PC-3 (cell line): ENCODE measurements at regions not wholly inside any gene's neighbourhood (a gene's known extent, or its start where the extent isn't known, plus 50 kb on each side); places are given as distances from the start of the nearest gene placed in this dataset.

ENCODE experiments used
- ATAC-seq: fragments of 200-7000 bp; cut with Tn5 transposase; 2 replicates; pipeline ENCODE4 v1.9.1; 2020; ENCODE audit warnings: mild to moderate bottlenecking, moderate library complexity
- BruUV-seq: library from RNA; stranded (reverse); fragments of 400-500 nt; replicated peaks from 2 replicates; lab custom pipeline; 2021; lab: Mats Ljungman, UMichigan
- CTCF ChIA-PET: fragments of 300-600 bp; sonication (Branson Sonifier 250); formaldehyde crosslinking; loops from one replicate; lab custom pipeline; 2022; ENCODE audit warnings: antibody characterized with exemption; lab: Charles Lee
- POLR2A ChIA-PET: fragments of 300-600 bp; sonication (Branson Sonifier 250); formaldehyde crosslinking; loops from one replicate; lab custom pipeline; 2022; ENCODE audit warnings: antibody characterized with exemption; ENCODE audit not compliant: unreplicated experiment; lab: Charles Lee
- DNase-seq: peaks from one replicate; pipeline ENCODE4 v3.0.0-alpha.2; 2015
- H2AFZ ChIP-seq: fragments of 300-600 bp; sonication (generic); 2 replicates; pipeline ENCODE4 v1.6.0; 2016; ENCODE audit warnings: antibody characterized with exemption, low read length
- H3F3A ChIP-seq: fragments of 300-600 bp; sonication (generic); one replicate; pipeline ENCODE4 v1.6.0; 2017; ENCODE audit warnings: antibody characterized with exemption, low read length, control low read depth, mild to moderate bottlenecking; ENCODE audit not compliant: unreplicated experiment
- H3K27ac ChIP-seq: fragments of 300-600 bp; sonication (generic); 2 replicates; pipeline ENCODE4 v1.5.1; 2016; ENCODE audit warnings: mild to moderate bottlenecking, low read length
- H3K27me3 ChIP-seq: fragments of 300-600 bp; sonication (generic); 2 replicates; pipeline ENCODE4 v1.6.1; 2016; ENCODE audit warnings: low read length, mixed read lengths
- H3K36me3 ChIP-seq: fragments of 300-600 bp; sonication (generic); 2 replicates; pipeline ENCODE4 v1.6.1; 2016; ENCODE audit warnings: low read depth, mixed run types, low read length, mixed read lengths
- H3K4me1 ChIP-seq: fragments of 300-600 bp; sonication (generic); 2 replicates; pipeline ENCODE4 v1.5.1; 2016; ENCODE audit warnings: low read length; ENCODE audit not compliant: insufficient read depth
- H3K4me2 ChIP-seq: fragments of 300-600 bp; sonication (generic); 2 replicates; pipeline ENCODE4 v1.6.0; 2016; ENCODE audit warnings: low read length
- H3K4me3 ChIP-seq: fragments of 300-600 bp; sonication (generic); 2 replicates; pipeline ENCODE4 v1.5.1; 2016; ENCODE audit warnings: mild to moderate bottlenecking, low read length, mixed read lengths
- H3K79me2 ChIP-seq: fragments of 300-600 bp; sonication (generic); 2 replicates; pipeline ENCODE4 v1.6.1; 2017; ENCODE audit warnings: low read length, mixed read lengths
- H3K9ac ChIP-seq: fragments of 300-600 bp; sonication (generic); 2 replicates; pipeline ENCODE4 v1.6.0; 2016; ENCODE audit warnings: mild to moderate bottlenecking, low read length
- H3K9me2 ChIP-seq: fragments of 300-600 bp; sonication (generic); replicated peaks from 2 replicates; pipeline ENCODE4 v1.6.1; 2016; ENCODE audit warnings: mixed run types, low read length, mixed read lengths
- H3K9me3 ChIP-seq: fragments of 300-600 bp; sonication (generic); 2 replicates; pipeline ENCODE4 v1.6.1; 2016; ENCODE audit warnings: low read length, mixed read lengths
- H4K20me1 ChIP-seq: fragments of 300-600 bp; sonication (generic); 2 replicates; pipeline ENCODE4 v1.6.1; 2016; ENCODE audit warnings: low read length, mixed read lengths
- CTCF ChIP-seq: fragments of 300-600 bp; sonication (generic); conservative IDR thresholded peaks from 2 replicates; pipeline ENCODE4 v1.5.1; 2017; ENCODE audit warnings: antibody characterized with exemption, low read depth, mild to moderate bottlenecking, low read length
- EZH2 ChIP-seq: fragments of 300-600 bp; sonication (generic); IDR thresholded peaks from one replicate; pipeline ENCODE4 v1.6.1; 2017; ENCODE audit warnings: antibody characterized with exemption, mild to moderate bottlenecking, low read length; ENCODE audit not compliant: unreplicated experiment
- EZH2phosphoT487 ChIP-seq: fragments of 300-600 bp; sonication (generic); IDR thresholded peaks from 2 replicates; pipeline ENCODE4 v1.6.1; 2018; ENCODE audit warnings: mild to moderate bottlenecking, antibody characterized with exemption, low read length, borderline replicate concordance
- intact Hi-C: fragments of 100-400 bp; cut with micrococcal nuclease; formaldehyde crosslinking; loops from 2 replicates; pipeline ENCODE4 v1.9.0; 2023

DNA sequence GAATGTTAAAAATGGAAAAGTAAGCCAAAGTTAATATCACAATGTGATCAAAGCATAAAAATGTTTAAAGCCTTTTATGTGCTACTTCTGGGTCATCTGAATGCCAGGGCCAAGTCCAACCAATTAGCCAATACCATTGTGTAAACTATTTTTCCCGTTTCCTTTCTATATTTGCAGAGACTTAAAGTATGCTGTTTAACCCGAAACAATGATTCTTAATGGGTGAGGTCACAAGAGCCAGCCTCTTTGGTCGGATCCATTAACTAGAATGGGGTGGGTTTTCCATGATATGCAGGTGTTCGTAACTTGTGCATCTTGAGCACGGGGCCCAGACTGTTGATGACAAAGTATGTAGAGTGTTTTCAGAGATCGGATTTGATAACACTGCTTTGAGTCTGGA, 111.3 kb upstream of the IGFBP3 start:
- no peak overlapping the region for H3K4me3 ChIP-seq
- no peak for TF ChIP-seq CTCF
- TF ChIP-seq EZH2, result no peak
- TF ChIP-seq EZH2phosphoT487, result no peak
- H4K20me1 ChIP-seq, result no peaks in the 10 kb centered on the region
- H3K36me3 ChIP-seq, result no peaks in the 10 kb centered on the region
- peak overlapping the region; percentile 38 for H3K4me2 ChIP-seq
- H2AFZ ChIP-seq, result 0 out of 2 replicates have a peak overlapping the region, but pooled peaks have one; percentile 10
- H3K9ac ChIP-seq, result peak overlapping the region; percentile 59
- no peaks in the 10 kb centered on the region for H3K9me3 ChIP-seq
- CTCF ChIA-PET, result no interaction called here
- H3K9me2 ChIP-seq, result no peaks in the 10 kb centered on the region
- intact Hi-C loops, result loop anchor here (2.0 kb wide), 1 partner anchor 54 kb away; no protein-coding TSS in a partner anchor
- H3K27ac ChIP-seq, result peak overlapping the region; percentile 95
- H3K4me1 ChIP-seq, result peaks cover 37% of the 10 kb centered on the region
- peak; percentile 41 for DNase-seq
- no peak for ATAC-seq
- H3K27me3 ChIP-seq, result no peaks in the 10 kb centered on the region
- H3K79me2 ChIP-seq, result no peaks in the 10 kb centered on the region
- POLR2A ChIA-PET, result no interaction called here
- BruUV-seq, result no TSS peak
- H3F3A ChIP-seq, result peaks cover 4% of the 10 kb centered on the region

- no peak for TF ChIP-seq EZH2phosphoT487
- TF ChIP-seq EZH2, result no peak
- TF ChIP-seq CTCF, result no peak
- no peak for DNase-seq
- no peak overlapping the region for H3K27ac ChIP-seq
- ATAC-seq, result no peak
- peaks cover 23% of the 10 kb centered on the region for H3K4me1 ChIP-seq
- H3K4me2 ChIP-seq, result no peak overlapping the region
- no peaks in the 10 kb centered on the region for H3K9me2 ChIP-seq
- no peaks in the 10 kb centered on the region for H3K79me2 ChIP-seq
- ChIA-PET CTCF (no interaction called here), POLR2A (no interaction called here)
- intact Hi-C loops, result no loop called here
- H3K9ac ChIP-seq, result no peak overlapping the region
- H3K4me3 ChIP-seq, result no peak overlapping the region
- no peaks in the 10 kb centered on the region for H3K36me3 ChIP-seq
- no TSS peak for BruUV-seq
- H2AFZ ChIP-seq, result no peak overlapping the region
- H3K9me3 ChIP-seq, result no peaks in the 10 kb centered on the region
- no peaks in the 10 kb centered on the region for H3F3A ChIP-seq
- no peaks in the 10 kb centered on the region for H3K27me3 ChIP-seq
- H4K20me1 ChIP-seq, result no peaks in the 10 kb centered on the region
Observed at GRCh38 chr7:46029111-46029704, 108.1 kb upstream of the IGFBP3 start.

DNA sequence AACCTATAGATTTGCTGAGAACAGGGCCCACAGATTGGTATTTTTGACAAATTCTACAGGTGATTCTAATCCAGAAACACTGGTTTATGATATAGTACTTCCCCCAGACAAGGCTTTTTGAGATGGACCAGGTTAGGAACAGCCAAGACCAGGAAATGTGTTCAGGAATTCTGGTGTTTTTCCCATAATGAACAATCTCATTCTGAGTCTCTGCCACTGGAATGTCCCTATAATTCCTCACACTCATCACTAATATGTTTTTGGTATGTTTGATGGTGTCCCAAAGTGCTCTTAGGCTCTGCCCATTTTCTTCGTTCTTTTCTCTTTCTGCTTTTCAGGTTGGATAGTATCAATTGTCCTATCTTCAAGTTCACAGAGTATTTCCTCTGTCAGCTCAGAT, 107.2 kb upstream of the IGFBP3 start:
- Histone ChIP-seq H4K20me1 (no peaks in the 10 kb centered on the region), H3K4me3 (no peak overlapping the region), H3F3A (no peaks in the 10 kb centered on the region), H3K9me3 (no peaks in the 10 kb centered on the region), H3K9ac (no peak overlapping the region), H3K36me3 (no peaks in the 10 kb centered on the region), H3K27ac (no peak overlapping the region), H3K27me3 (no peaks in the 10 kb centered on the region), H3K9me2 (no peaks in the 10 kb centered on the region), H3K4me1 (peaks cover 14% of the 10 kb centered on the region), H3K4me2 (no peak overlapping the region), H2AFZ (no peak overlapping the region), H3K79me2 (no peaks in the 10 kb centered on the region)
- intact Hi-C loops, result no loop called here
- no peak for ATAC-seq
- CTCF ChIA-PET, result no interaction called here
- DNase-seq, result no peak
- BruUV-seq, result no TSS peak
- POLR2A ChIA-PET, result no interaction called here
- TF ChIP-seq EZH2 (no peak), EZH2phosphoT487 (no peak), CTCF (no peak)
